NCI-H2029 treated with DMSO at 0.1 percent for 48 hours (cell line): ENCODE measurements at regions not wholly inside any gene's neighbourhood (a gene's known extent, or its start where the extent isn't known, plus 50 kb on each side); places are given as distances from the start of the nearest gene placed in this dataset.
A peak's percentile ranks its signal among the peaks of the same experiment; 100 is the strongest.
"Not testable (repeated sequence)": the region's sequence is repeated elsewhere in the genome, so short reads cannot be mapped to it uniquely, and the experiment has no call there.

Experiments used
- DNase-seq: peaks from one replicate; lab custom pipeline; 2025; lab: John Stamatoyannopoulos, UW

DNA sequence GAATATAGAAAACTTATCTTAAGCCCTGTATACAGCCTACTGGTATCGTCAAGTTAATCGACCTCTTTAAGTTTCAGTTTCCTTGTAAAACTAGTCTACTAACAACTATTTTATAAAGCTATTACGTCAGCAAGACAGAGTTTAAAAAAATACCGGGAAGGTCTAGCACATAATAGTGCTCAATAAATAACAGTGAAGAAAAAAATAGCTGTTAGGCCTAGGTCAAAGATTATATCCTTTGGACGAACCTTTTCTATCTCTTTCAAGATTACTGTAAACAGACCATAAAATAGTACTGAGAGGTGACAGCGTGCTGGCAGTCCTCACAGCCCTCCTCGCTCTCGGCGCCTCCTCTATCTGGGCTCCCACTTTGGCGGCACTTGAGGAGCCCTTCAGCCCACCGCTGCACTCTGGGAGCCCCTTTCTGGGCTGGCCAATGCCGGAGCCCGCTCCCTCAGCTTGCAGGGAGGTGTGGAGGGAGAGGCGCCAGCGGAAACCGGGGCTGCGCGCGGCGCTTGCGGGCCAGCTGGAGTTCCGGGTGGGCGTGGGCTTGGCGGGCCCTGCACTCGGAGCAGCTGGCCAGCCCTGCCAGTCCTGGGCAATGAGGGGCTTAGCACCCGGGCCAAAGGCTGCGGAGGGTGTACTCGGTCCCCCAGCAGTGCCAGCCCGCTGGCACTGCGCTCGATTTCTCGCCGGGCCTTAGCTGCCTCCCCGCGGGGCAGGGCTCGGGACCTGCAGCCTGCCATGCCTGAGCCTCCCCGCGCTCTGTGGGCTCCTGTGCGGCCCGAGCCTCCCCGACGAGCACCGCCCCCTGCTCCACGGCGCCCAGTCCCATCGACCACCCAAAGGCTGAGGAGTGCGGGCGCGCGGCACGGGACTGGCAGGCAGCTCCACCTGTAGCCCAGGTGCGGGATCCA is 119.1 kb upstream of the HSF2 start:
- DNase-seq = not testable (repeated sequence)

DNA sequence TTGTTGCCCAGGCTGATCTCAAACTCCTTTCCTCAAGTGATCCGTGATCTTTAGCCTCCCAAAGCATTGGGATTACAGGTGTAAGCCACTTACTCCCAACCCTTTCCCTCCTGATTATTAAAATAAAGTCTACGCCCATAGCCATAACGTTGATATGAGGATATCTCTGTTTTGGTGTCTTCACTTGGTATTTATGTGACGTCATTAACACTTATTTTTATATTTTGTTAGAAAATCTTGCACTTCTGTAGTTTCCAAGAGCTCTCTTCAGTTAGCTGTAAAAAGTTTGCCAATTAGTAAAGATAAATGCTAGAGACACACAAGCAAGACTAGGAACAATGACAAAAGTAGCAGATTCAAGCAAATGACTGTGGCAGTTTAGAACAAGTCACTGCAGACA is 115.6 kb upstream of the HSF2 start:
- DNase-seq = no peak

DNA sequence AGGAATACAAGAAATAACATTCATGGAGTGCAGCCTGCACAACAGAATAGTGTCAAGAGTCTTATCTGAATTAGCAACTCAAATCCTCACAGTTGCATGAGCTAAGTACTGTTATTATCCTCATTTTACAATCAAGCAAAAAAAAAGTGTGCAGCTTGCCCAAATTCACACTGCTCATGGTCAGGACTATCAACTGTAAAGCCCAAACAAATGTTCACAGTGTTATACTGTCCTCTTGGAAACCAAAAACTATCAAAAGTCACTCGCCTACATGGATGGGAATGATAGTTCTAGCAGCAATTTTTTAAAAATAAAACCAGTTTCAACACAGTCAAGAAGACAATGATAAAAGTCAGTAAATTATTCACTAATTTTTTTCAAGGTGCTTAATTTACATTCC is 114.6 kb upstream of the HSF2 start:
- no peak for DNase-seq

DNA sequence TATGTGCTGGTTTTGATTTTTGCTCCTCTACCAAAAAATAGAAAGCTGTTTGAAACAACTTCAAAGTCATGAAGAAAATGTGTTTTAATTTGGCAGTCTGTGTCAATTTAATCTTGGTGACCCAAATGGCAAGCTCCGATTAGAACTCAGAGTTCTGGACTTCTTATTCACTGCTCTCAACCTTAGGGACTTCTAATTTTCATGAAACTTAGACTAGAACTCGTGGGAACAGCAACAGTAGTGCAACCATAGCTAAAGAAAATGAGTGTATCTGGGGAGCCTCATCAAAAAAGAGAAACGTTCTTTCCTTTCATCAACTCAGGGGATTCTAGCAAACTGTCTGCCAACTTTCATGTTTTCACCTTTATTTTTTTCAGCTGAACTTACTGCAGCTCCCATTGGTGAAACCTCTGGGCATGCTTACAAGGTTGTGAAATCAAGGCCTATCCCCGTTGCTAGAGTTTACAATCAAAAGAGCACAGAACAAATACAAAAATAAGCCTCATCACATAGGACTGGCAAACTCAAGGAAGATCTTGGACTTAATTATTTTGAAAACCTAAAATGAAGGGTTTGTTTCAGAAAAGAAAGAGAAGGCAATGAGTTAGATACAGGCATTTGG is 114.0 kb upstream of the HSF2 start:
- DNase-seq = no peak

DNA sequence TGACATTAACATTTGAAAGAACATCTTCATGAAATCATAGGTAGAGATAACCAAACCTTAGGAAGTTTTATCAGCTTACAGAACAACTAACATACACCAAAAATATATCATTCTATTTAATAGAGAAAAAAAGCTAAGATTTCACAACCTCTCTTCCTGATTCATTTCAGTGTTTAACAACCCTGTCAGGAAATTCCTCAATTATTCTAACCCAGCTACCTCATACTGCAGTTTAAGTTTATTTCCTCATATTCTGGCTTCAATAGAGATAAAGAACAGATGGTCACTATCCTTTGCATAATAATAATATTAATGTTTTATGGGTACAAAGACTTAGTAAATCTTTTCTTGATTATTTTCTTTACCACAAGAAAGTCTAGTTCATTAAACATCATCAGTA is 112.9 kb upstream of the HSF2 start:
- no peak for DNase-seq

DNA sequence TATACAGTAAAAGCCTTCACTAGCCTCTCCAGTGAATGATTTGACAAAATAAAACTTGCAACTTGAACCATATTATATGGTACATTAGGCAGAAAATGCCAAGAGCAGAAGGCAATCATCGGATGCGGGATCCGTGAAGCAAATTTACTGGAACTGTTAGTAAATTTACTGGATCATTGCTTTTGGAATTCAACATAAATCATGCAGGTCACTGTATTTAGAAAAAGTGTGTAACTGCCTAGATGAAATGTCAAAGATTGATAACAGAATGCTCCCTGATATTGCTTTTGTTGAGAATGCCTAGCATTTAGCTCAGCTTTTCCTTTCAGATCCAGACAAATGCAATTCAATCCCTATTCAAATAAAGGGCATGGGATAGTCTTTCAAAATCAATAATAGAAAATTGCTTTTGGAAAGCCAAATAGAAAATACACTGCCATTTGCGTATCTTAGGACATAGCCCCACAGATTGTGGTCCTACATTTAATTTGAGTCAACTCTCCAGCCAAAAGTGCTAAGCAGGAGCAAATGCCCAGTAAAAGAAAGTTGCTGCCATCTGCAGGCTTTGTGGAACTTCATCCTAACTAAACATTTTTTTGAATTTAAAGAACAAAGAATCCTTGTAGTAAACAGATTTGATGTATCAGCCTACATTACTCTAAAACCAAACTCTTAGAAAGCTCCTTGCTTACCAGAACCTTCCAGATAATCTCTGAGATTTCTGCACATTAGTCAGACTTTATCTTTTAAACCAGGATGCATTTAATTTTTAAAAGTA is 109.5 kb upstream of the HSF2 start:
- DNase-seq = no peak

DNA sequence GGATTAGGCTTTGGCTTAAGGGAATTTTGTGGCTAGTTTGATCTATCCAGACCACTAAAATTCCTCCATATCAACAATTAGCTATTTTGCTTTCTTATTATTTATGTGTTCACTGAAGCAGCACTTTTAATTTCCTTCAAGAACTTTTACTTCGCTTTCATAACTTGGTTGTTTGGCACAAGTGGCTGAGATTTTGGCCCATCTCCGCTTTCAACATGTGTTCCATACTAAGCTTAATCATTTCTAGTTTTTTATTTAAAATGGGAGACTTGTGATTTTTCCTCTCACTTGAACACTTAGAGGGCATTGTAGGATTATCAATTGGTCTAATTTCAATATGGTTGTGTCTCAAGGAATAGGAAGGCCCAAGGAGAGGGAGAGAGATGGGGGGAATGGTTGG is 102.4 kb upstream of the HSF2 start:
- no peak for DNase-seq

DNA sequence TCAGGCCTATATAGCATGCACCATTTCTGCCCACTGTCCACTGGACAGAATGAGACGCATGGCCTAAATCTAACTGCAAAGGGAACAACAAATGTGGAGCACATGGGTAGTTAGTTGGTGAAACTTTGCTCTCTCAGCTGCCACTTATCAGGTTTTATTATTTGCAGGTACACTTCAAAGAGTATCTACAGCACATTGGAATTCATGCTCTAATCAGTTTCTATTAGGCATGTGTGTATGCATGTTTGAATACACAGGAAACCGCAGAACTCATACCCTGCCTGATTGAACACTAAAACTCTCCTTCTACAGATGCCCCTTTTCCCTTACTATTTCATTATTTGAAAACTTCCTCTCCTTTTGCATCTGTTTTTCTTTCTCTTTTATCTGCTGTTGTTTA is 97.4 kb upstream of the HSF2 start:
- no peak for DNase-seq

DNA sequence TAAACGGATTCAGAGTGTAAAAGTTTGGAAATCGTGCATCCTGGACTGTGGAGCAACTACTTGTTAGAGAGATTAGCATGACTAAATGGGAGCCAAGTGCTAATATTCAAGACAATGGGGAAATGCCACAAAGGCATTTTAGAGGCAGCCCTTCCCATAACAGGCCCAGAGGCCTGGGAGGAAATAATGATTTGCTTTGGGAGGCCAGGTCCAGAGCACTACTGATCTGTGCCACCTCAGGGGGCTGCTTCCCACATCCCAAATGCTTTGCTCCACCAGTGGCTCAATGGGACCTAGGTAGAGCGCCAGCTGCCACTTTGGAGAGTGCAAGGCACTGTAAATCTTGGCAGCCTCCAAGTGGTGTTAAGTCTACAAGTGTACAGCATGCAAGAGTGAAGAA is 91.9 kb upstream of the HSF2 start:
- no peak for DNase-seq

DNA sequence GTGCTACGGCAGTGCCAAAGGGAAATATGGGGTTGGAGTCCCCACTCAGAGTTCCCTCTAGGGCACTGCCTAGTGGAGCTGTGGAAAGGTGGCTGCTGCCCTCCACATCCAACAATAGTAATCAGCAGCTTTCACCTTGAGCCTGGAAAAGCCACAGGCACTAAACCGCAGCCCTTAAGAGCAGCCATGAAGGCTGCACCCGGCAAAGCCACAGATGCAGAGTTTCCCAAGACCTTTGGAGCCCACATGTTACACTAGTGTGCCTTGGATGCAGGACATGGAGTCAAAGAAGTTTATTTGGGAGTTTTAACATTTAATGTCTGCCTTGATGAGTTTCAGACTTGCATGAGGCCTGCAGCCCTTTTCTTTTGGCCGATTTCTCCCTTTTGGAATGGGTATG is 91.4 kb upstream of the HSF2 start:
- DNase-seq = no peak

DNA sequence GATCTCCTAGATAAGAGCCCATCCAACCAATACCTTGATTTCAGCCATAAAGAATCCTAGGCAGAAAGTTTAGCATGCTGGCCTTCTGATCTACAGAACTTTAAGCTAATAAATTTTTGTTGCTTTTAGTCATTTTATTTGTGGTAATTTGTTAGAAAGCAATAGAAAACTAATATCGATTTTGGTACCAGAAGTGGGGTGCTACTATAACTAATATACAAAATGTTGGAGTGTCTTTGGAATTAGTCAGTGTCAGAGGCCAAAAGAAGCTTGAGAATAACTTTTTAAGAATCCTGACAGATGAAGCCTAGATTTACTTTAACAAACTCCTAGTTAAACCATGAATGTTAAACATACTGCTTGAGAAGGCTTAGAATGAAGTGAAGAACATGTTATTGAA is 83.6 kb upstream of the HSF2 start:
- DNase-seq = no peak

DNA sequence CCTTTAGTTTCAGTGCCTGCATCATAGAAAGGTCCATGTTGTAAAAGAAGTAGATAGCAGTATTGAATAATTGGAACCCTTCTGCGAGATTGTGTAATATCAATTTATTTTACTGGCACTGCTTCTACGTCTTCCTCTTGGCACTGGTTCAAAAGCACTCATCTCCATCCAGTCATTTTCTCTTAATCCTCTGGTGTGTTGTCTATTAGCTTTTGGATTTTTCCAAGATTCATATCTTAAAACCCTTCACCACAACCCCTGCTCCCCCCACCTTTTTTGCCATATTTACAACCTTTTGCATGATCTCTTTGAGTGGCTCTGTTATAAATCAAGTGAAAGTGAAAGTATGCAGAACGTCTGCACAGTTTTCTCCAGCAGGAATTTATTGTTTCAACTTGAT is 76.6 kb upstream of the HSF2 start:
- peak; percentile 76 for DNase-seq

DNA sequence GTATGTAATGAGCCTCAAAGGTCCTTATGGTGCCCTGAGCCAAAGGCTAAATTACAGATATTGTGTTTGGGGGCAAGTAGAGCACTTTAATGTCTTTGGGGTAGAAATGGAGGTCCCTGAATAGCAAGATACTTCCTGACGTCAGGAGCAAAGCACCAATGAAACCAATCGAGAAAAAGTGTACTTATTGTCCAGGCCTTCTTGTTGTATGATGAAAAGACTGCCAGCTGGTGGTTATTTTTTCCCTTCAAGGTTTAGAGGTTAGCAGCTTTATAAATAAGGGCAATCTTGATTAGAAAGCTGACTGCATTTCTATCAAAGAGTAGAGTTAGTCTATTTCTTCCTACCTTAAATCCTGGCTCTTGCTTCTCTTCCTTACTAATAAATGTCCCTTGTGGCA is 76.1 kb upstream of the HSF2 start:
- no peak for DNase-seq

DNA sequence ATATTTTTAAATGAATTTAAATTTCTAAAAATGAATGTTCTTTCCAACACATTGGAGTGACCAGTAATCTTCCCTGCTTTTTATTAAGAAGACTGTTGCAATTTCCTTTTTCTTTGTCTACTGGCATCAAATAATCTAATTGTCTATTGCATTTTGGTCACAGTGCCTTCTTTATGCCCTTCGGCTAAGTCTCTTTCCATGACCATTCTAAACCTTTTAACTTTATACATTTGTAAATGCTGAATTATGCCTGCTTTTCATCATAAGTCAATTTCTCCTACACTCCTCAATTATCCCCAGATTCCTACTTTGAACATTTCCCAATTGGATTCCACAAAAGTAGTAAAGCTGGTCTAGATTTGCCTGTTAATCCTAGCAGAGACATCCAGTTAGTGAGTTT is 69.1 kb upstream of the HSF2 start:
- DNase-seq = no peak

DNA sequence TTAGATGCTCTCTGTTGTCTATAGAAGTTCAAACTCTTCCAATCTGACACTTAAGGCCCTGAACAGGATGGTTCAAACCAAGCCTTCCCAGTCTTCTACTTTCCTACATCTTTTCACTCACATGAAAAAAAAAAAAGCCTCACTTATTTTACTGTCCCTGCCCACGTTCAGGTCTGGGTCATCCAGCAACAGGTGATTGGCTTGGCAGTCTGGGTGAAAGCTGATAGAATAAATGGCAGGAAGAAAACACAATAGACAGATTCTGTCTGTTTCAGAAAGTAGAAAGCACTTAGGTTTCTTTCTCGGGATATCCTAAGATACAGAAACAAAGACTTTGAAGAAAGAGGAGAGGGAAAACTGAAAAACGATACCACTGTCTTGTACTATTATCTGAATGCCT is 61.8 kb upstream of the HSF2 start:
- no peak for DNase-seq

DNA sequence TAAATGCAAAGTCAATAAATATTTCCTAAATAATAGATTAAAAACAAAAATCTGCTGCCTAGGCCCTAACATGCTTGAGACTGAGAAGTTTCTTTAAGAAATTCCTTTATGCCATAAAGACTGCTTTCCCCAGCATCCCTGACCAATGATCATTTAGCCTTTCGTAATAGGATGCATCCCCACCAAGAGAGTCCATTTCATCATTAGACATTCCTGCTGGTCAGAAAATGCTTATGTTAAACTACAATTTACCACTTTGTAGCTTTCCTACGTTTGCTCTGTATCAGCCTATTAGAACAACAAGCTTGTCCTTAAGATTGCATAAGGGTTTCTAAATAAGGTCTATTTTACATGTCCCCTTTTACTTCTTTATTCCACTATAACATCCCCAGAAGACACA is 59.8 kb upstream of the HSF2 start:
- no peak for DNase-seq

DNA sequence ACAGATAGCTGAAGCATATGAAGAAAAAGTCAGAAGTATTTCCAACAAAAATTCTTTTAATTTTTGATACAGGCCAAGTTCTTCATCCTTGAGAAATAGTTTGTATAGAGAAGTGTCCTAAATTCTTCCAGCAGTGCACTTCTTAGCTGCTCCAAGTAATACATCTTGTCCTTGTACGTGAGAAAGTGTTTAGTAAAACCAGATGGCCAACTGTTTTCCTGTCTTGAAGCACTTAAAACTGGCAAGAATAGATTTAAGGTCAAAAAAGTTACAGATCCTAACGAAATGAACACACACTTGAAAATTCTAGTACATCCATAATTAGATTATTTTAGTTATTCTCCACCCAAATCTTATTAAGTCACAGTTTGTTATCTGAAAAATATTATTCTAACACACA is 52.2 kb upstream of the HSF2 start:
- no peak for DNase-seq

DNA sequence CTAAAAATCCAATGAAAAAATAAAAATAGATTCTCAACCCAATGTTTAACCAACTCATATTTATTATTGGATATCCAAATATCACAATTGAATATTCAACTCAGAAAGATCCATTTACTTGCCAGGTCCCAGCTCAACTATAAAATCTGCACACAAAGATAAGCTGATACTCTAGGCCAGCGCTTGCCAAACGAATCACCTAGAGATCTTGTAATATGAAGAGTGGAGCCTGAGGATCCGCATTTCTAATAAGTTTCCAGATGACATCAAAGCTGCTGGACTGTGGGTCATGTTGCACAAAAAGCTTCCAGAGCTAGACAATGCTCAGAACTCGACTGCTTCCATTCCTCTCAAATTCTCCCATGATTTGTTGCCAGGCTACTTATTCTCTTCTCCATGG is 51.7 kb upstream of the HSF2 start:
- no peak for DNase-seq
